Gastrocnemius medialis (tissue), 4 donors: ENCODE measurements at regions not wholly inside any gene's neighbourhood (a gene's known extent, or its start where the extent isn't known, plus 50 kb on each side); places are given as distances from the start of the nearest gene placed in this dataset.

Experiments used
- ATAC-seq, 2 donors: fragments of 150-250 bp; one replicate each; pipeline ENCODE4 v1.9.1; 2016
- DNase-seq, 2 donors: peaks; one replicate each; pipeline ENCODE4 v3.0.0-alpha.2; 2019
- H3K27ac ChIP-seq, 4 donors: fragments of 200-600 bp; sonication (generic); 1 replicate in 1 of 4; 2 replicates in 3 of 4; pipeline ENCODE4 v1.5.1; 2016 to 2018; ENCODE audit warnings: mild to moderate bottlenecking in 2 of 4, moderate library complexity in 1 of 4
- H3K27me3 ChIP-seq, 3 donors: fragments of 200-600 bp; sonication (generic) in 2 of 3; 1 replicate in 1 of 3; 2 replicates in 2 of 3; pipeline versions ENCODE4 v1.5.1 to v1.6.0; 2016 to 2019; ENCODE audit warnings: mild to moderate bottlenecking in 1 of 3, moderate library complexity in 1 of 3
- H3K36me3 ChIP-seq, 2 donors: fragments of 200-600 bp; sonication (generic) in 1 of 2; one replicate each; pipeline ENCODE4 v1.5.1; 2017 to 2018
- H3K4me1 ChIP-seq, 2 donors: fragments of 200-600 bp; sonication (generic) in 1 of 2; one replicate each; pipeline ENCODE4 v1.5.1; 2016 to 2017; ENCODE audit warnings: mild to moderate bottlenecking in 2 of 2
- H3K4me3 ChIP-seq, 4 donors: fragments of 200-600 bp; sonication (generic) in 3 of 4; 1 replicate in 1 of 4; 2 replicates in 3 of 4; pipeline ENCODE4 v1.5.1; 2016 to 2019; ENCODE audit warnings: mild to moderate bottlenecking in 2 of 4
- H3K9me3 ChIP-seq, 3 donors: fragments of 200-600 bp; sonication (generic) in 2 of 3; 1 replicate in 1 of 3; 2 replicates in 2 of 3; pipeline ENCODE4 v1.5.1; 2016 to 2019
- CTCF ChIP-seq, 5 experiments: fragments of 450-650 bp in 3 of 5; fragments of 200-600 bp in 2 of 5; sonication (generic) in 2 of 5; IDR thresholded peaks in 4 of 5; conservative IDR thresholded peaks in 1 of 5; 1 replicate in 4 of 5; 2 replicates in 1 of 5; pipeline ENCODE4 v1.5.1; 2016 to 2019; ENCODE audit warnings: antibody characterized with exemption in 5 of 5, mild to moderate bottlenecking in 3 of 5, moderate library complexity in 3 of 5
- POLR2A ChIP-seq, 2 donors: fragments of 450-650 bp; IDR thresholded peaks; one replicate each; pipeline ENCODE4 v1.6.1; 2017; ENCODE audit warnings: antibody characterized with exemption in 2 of 2, mild to moderate bottlenecking in 2 of 2, moderate library complexity in 2 of 2
- in situ Hi-C, 4 donors: fragments of 200-750 bp; cut with MboI; loops; one replicate each; pipeline versions ENCODE4 v1.15.0 to v1.8.0; 2017; ENCODE audit warnings: low sequenced_read_pairs in 4 of 4
- intact Hi-C: fragments of 100-400 bp; cut with DNase I; formaldehyde crosslinking; loops from one replicate; pipeline ENCODE4 v1.15.1; 2023; ENCODE audit warnings: low total_unique reads

GRCh38 chrX:85454295-85454694 is 74.8 kb upstream of the POF1B start:
- ATAC-seq (no peak), DNase-seq (no peak)
- no peaks in the 10 kb centered on the region for H3K4me1 ChIP-seq
- intact Hi-C loops (no loop called here), in situ Hi-C loops (no loop called here)
- TF ChIP-seq CTCF (IDR thresholded peaks at IDR 0.05 in 4 of 5, conservative IDR thresholded peaks at IDR 0.05 in 1 of 5) = no peak
- no peak for TF ChIP-seq POLR2A (IDR thresholded peaks at IDR 0.05)
- H3K36me3 ChIP-seq = no peaks in the 10 kb centered on the region
- H3K9me3 ChIP-seq = no peaks in the 10 kb centered on the region
- no peaks in the 10 kb centered on the region for H3K27me3 ChIP-seq
- H3K4me3 ChIP-seq = no peak overlapping the region
- no peak overlapping the region for H3K27ac ChIP-seq

- Histone ChIP-seq H3K9me3 (no peaks in the 10 kb centered on the region), H3K36me3 (no peaks in the 10 kb centered on the region), H3K4me1 (no peaks in the 10 kb centered on the region), H3K27ac (no peak overlapping the region), H3K27me3 (no peaks in the 10 kb centered on the region), H3K4me3 (no peak overlapping the region)
- ATAC-seq (no peak), DNase-seq (no peak)
- TF ChIP-seq POLR2A (IDR thresholded peaks at IDR 0.05) (no peak), CTCF (IDR thresholded peaks at IDR 0.05 in 4 of 5, conservative IDR thresholded peaks at IDR 0.05 in 1 of 5) (no peak)
- intact Hi-C loops = no loop called here
- in situ Hi-C loops = no loop called here
Observed at GRCh38 chrX:85444613-85445012, 65.1 kb upstream of the POF1B start.
